CD14-positive monocyte (primary cell): ENCODE measurements at regions not wholly inside any gene's neighbourhood (a gene's known extent, or its start where the extent isn't known, plus 50 kb on each side); places are given as distances from the start of the nearest gene placed in this dataset.

Experiments used
- DNase-seq, 3 donors: peaks; one replicate each; pipeline ENCODE4 v3.0.0-alpha.2; 2011 to 2022
- H2AFZ ChIP-seq: 2 replicates; pipeline ENCODE4 v1.6.0; 2012; ENCODE audit warnings: mild to moderate bottlenecking, low read depth, low read length, inconsistent platforms; ENCODE audit not compliant: insufficient read depth, poor library complexity, severe bottlenecking
- H3K27ac ChIP-seq, 2 donors: 1 replicate in 1 of 2; 2 replicates in 1 of 2; pipeline ENCODE4 v1.5.1; 2012 to 2013; ENCODE audit warnings: low read length in 2 of 2, control low read depth in 1 of 2, inconsistent platforms in 1 of 2, low read depth in 1 of 2, mild to moderate bottlenecking in 1 of 2
- H3K27me3 ChIP-seq, 2 donors: one replicate each; pipeline versions ENCODE4 v1.6.0 to v1.6.1; 2011 to 2013; ENCODE audit warnings: low read length in 2 of 2; ENCODE audit not compliant: control insufficient read depth in 2 of 2, insufficient read depth in 2 of 2
- H3K36me3 ChIP-seq, 2 donors: replicated peaks in 1 of 2; 1 replicate in 1 of 2; 2 replicates in 1 of 2; pipeline versions ENCODE4 v1.5.1 to v1.6.1; 2012 to 2013; ENCODE audit warnings: low read length in 2 of 2, control low read depth in 1 of 2, inconsistent platforms in 1 of 2, mild to moderate bottlenecking in 1 of 2; ENCODE audit not compliant: insufficient read depth in 2 of 2, control insufficient read depth in 1 of 2
- H3K4me1 ChIP-seq, 2 donors: 1 replicate in 1 of 2; 2 replicates in 1 of 2; pipeline versions ENCODE4 v1.5.1 to v1.6.1; 2012 to 2013; ENCODE audit warnings: low read length in 2 of 2, control low read depth in 1 of 2, inconsistent platforms in 1 of 2, mild to moderate bottlenecking in 1 of 2, moderate library complexity in 1 of 2; ENCODE audit not compliant: insufficient read depth in 2 of 2, control insufficient read depth in 1 of 2
- H3K4me2 ChIP-seq: replicated peaks from 2 replicates; pipeline ENCODE3; 2012; ENCODE audit warnings: low read length, moderate library complexity, mild to moderate bottlenecking; ENCODE audit not compliant: poor library complexity, severe bottlenecking; ENCODE audit errors: extremely low read depth
- H3K4me3 ChIP-seq, 3 experiments: fragments of 200-600 bp in 1 of 3; sonication (generic) in 1 of 3; replicated peaks in 1 of 3; 1 replicate in 2 of 3; 2 replicates in 1 of 3; pipeline ENCODE4 v1.5.1; 2011 to 2013; ENCODE audit warnings: low read length in 3 of 3, mild to moderate bottlenecking in 3 of 3, control low read depth in 2 of 3, low read depth in 2 of 3, inconsistent platforms in 1 of 3, moderate library complexity in 1 of 3
- H3K79me2 ChIP-seq: 2 replicates; pipeline ENCODE4 v1.6.0; 2012; ENCODE audit warnings: mild to moderate bottlenecking, control low read depth, inconsistent platforms, low read length, moderate library complexity; ENCODE audit not compliant: insufficient read depth
- H3K9ac ChIP-seq: 2 replicates; pipeline ENCODE4 v1.6.0; 2017; ENCODE audit warnings: low read length, mild to moderate bottlenecking; ENCODE audit not compliant: insufficient read depth, poor library complexity, severe bottlenecking
- H3K9me3 ChIP-seq, 2 donors: replicated peaks in 1 of 2; 1 replicate in 1 of 2; 2 replicates in 1 of 2; pipeline versions ENCODE4 v1.5.1 to v1.6.1; 2012 to 2013; ENCODE audit warnings: low read length in 2 of 2, control low read depth in 1 of 2; ENCODE audit not compliant: control insufficient read depth in 1 of 2, insufficient read depth in 1 of 2
- H4K20me1 ChIP-seq: 2 replicates; pipeline ENCODE4 v1.6.0; 2012; ENCODE audit warnings: mild to moderate bottlenecking, low read length, control low read depth, moderate library complexity; ENCODE audit not compliant: insufficient read depth
- H3K27ac Mint-ChIP-seq, 7 donors: one replicate each; pipeline ENCODE4 v1.8.0; 2020; ENCODE audit warnings: mild to moderate bottlenecking in 7 of 7, mixed read lengths in 7 of 7, moderate library complexity in 6 of 7, inconsistent platforms in 2 of 7
- H3K27me3 Mint-ChIP-seq, 3 donors: one replicate each; pipeline ENCODE4 v1.8.0; 2021 to 2022; ENCODE audit warnings: low read depth in 3 of 3, mild to moderate bottlenecking in 3 of 3, mixed read lengths in 3 of 3, moderate library complexity in 3 of 3, inconsistent platforms in 1 of 3
- H3K36me3 Mint-ChIP-seq, 2 donors: one replicate each; pipeline ENCODE4 v1.8.0; 2020; ENCODE audit warnings: mixed read lengths in 2 of 2, inconsistent platforms in 1 of 2, mild to moderate bottlenecking in 1 of 2
- H3K4me1 Mint-ChIP-seq: one replicate; pipeline ENCODE4 v1.8.0; 2020; ENCODE audit warnings: mild to moderate bottlenecking, mixed read lengths
- H3K4me3 Mint-ChIP-seq, 2 donors: one replicate each; pipeline ENCODE4 v1.8.0; 2020; ENCODE audit warnings: mild to moderate bottlenecking in 2 of 2, mixed read lengths in 2 of 2, moderate library complexity in 1 of 2
- H3K9me3 Mint-ChIP-seq, 7 donors: one replicate each; pipeline ENCODE4 v1.8.0; 2020 to 2022; ENCODE audit warnings: mixed read lengths in 7 of 7, mild to moderate bottlenecking in 6 of 7, moderate library complexity in 6 of 7, inconsistent platforms in 2 of 7
- WGBS: methylation state at CpG from one replicate; pipeline ENCODE4 v1.1.5; 2013; ENCODE audit warnings: missing lambda C conversion rate; ENCODE audit not compliant: insufficient coverage; 5-methylcytosine and 5-hydroxymethylcytosine counted together
- intact Hi-C, 2 donors: fragments of 100-400 bp; cut with micrococcal nuclease; formaldehyde crosslinking; loops; one replicate each; pipeline versions ENCODE4 v1.15.0 to v1.15.1; 2023
- TF ChIP-seq, protein P1 (sequence below): fragments of 200-600 bp; IDR thresholded peaks from one replicate; pipeline ENCODE4 v1.8.0; 2022; ENCODE audit warnings: antibody characterized with exemption, mild to moderate bottlenecking

DNA sequence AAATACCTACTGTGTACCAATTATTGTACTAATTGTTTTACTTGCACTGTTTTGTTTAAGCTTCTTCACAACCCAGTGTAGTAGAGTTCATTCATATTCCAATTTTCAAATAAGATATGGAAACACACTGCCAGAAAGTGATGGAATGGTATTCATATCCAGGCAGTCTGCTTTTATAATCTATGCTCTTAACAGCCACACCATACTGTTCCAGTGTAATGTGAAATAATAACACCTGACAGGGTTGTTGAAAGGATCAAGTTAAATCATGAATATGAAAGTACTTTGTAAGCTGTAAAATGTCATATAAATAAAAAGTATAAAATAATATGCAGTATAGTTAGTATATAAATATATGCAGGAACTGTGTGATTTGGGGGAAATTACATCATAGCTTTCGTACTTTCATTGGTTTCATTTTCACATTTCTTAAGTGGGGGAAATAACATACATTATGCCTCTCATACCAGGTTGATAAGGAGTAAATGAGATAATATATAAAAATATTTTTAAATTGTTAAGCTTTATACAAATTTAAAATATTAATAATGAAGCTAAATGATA lies 230.8 kb downstream of the TANC2 start:
- H3K4me1 Mint-ChIP-seq = peaks cover 22% of the 10 kb centered on the region
- TF ChIP-seq, protein P1, sequence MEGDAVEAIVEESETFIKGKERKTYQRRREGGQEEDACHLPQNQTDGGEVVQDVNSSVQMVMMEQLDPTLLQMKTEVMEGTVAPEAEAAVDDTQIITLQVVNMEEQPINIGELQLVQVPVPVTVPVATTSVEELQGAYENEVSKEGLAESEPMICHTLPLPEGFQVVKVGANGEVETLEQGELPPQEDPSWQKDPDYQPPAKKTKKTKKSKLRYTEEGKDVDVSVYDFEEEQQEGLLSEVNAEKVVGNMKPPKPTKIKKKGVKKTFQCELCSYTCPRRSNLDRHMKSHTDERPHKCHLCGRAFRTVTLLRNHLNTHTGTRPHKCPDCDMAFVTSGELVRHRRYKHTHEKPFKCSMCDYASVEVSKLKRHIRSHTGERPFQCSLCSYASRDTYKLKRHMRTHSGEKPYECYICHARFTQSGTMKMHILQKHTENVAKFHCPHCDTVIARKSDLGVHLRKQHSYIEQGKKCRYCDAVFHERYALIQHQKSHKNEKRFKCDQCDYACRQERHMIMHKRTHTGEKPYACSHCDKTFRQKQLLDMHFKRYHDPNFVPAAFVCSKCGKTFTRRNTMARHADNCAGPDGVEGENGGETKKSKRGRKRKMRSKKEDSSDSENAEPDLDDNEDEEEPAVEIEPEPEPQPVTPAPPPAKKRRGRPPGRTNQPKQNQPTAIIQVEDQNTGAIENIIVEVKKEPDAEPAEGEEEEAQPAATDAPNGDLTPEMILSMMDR = no peak
- WGBS = no CpG with 5 or more reads among the region's 1 CpG
- H3K4me3 Mint-ChIP-seq = peak overlapping the region in 1 of 2 donors; percentile 55
- no peaks in the 10 kb centered on the region for H3K79me2 ChIP-seq
- peak overlapping the region in 1 of 2 donors; percentile 81 for H3K27ac ChIP-seq
- H3K36me3 ChIP-seq = no peaks in the 10 kb centered on the region
- no peak overlapping the region for H3K9ac ChIP-seq
- H3K4me2 ChIP-seq = peak overlapping the region; percentile 57
- H3K4me3 ChIP-seq = peak overlapping the region in 2 of 3 experiments; percentile 32 to 54
- H3K9me3 Mint-ChIP-seq = no peaks in the 10 kb centered on the region
- peak overlapping the region; percentile 67 for H2AFZ ChIP-seq
- intact Hi-C loops = loop anchor here in 1 of 2 donors (10.0 kb wide), 1 partner anchor 78 kb away; no protein-coding TSS in a partner anchor
- H3K4me1 ChIP-seq = peaks cover 13 to 23% of the 10 kb centered on the region in 2 donors
- no peaks in the 10 kb centered on the region for H3K9me3 ChIP-seq
- H3K27me3 ChIP-seq = no peaks in the 10 kb centered on the region
- peak in 2 of 3 donors; percentile 20 to 31 for DNase-seq
- H3K36me3 Mint-ChIP-seq = peaks cover 5 to 7% of the 10 kb centered on the region in 2 donors
- peak overlapping the region in 4 of 7 donors; percentile 7 to 91 (median 50) for H3K27ac Mint-ChIP-seq
- no peaks in the 10 kb centered on the region for H3K27me3 Mint-ChIP-seq
- no peaks in the 10 kb centered on the region for H4K20me1 ChIP-seq

DNA sequence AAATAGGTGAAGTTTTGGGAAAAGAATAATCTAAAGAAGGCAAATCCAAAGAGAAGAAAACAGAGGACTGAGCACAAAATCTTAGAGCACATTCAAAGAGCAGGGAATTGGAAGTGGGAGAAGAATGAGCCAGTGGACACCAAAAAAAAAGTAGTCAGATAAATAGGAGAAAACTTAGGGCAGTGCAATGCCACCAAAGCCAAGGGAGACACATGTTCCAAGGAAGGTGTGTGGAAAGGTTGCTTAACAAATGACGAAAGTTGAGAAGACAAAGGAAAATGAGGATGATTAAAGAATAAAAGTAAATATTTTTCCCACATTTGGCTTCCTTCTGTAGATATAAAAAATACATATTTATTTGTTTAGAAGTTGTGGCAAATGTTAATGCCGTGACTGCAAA lies 237.6 kb downstream of the TANC2 start:
- DNase-seq = no peak
- H3K27me3 Mint-ChIP-seq = no peaks in the 10 kb centered on the region
- no CpG with 5 or more reads among the region's 2 CpGs for WGBS
- Histone ChIP-seq H3K9me3 (peaks cover 10 to 15% of the 10 kb centered on the region in 2 donors), H3K9ac (no peak overlapping the region), H3K79me2 (no peaks in the 10 kb centered on the region), H3K4me3 (no peak overlapping the region), H3K27ac (no peak overlapping the region), H4K20me1 (no peaks in the 10 kb centered on the region), H3K36me3 (no peaks in the 10 kb centered on the region), H3K27me3 (no peaks in the 10 kb centered on the region), H3K4me1 (no peaks in the 10 kb centered on the region), H2AFZ (no peak overlapping the region), H3K4me2 (no peak overlapping the region)
- no peak overlapping the region for H3K27ac Mint-ChIP-seq
- no peak overlapping the region for H3K4me3 Mint-ChIP-seq
- TF ChIP-seq, protein P1 = no peak
- peaks cover 13 to 25% (median 22%) of the 10 kb centered on the region in 7 donors for H3K9me3 Mint-ChIP-seq
- intact Hi-C loops = no loop called here
- H3K36me3 Mint-ChIP-seq = peaks cover 10 to 17% of the 10 kb centered on the region in 2 donors
- H3K4me1 Mint-ChIP-seq = no peaks in the 10 kb centered on the region
